HepG2 (cell line): ENCODE measurements at regions not wholly inside any gene's neighbourhood (a gene's known extent, or its start where the extent isn't known, plus 50 kb on each side); places are given as distances from the start of the nearest gene placed in this dataset.
"Not testable (repeated sequence)": the region's sequence is repeated elsewhere in the genome, so short reads cannot be mapped to it uniquely, and the experiment has no call there.

Experiments used
- CTCF ChIP-seq: sonication (generic); formaldehyde crosslinking; IDR thresholded peaks from 2 replicates; pipeline ENCODE4 v1.5.0; 2020; ENCODE audit warnings: mild to moderate bottlenecking, missing genetic modification reagents, moderate library complexity
- DPF2 ChIP-seq: sonication (generic); formaldehyde crosslinking; IDR thresholded peaks from 2 replicates; pipeline ENCODE4 v1.4.0; 2020; ENCODE audit warnings: mild to moderate bottlenecking, low read depth, missing genetic modification reagents, borderline replicate concordance
- HMGXB4 ChIP-seq, 2 experiments: sonication (generic) in 1 of 2; formaldehyde crosslinking in 1 of 2; IDR thresholded peaks; 2 replicates each; pipeline versions ENCODE4 v1.4.0 to v1.6.1; 2018 to 2020; ENCODE audit warnings: missing genetic modification reagents in 2 of 2, borderline replicate concordance in 1 of 2, low read depth in 1 of 2, mild to moderate bottlenecking in 1 of 2, missing biosample characterization in 1 of 2
- IRF1 ChIP-seq: sonication (generic); formaldehyde crosslinking; IDR thresholded peaks from 2 replicates; pipeline ENCODE4 v1.4.0; 2020; ENCODE audit warnings: low read depth, mild to moderate bottlenecking, missing genetic modification reagents
- JUND ChIP-seq: sonication (generic); formaldehyde crosslinking; IDR thresholded peaks from 2 replicates; pipeline ENCODE4 v1.8.0; 2022; ENCODE audit warnings: mild to moderate bottlenecking, missing genetic modification reagents
- NFIC ChIP-seq: IDR thresholded peaks from 2 replicates; pipeline ENCODE4 v1.6.1; 2012; ENCODE audit warnings: mild to moderate bottlenecking, low read length, inconsistent platforms
- POLR2A ChIP-seq, 2 experiments: IDR thresholded peaks; 2 replicates each; pipeline ENCODE4 v1.6.1; 2011; ENCODE audit warnings: low read depth in 2 of 2, low read length in 2 of 2, mild to moderate bottlenecking in 1 of 2, moderate library complexity in 1 of 2; ENCODE audit not compliant: insufficient read depth in 1 of 2
- ZBTB26 ChIP-seq: IDR thresholded peaks from 2 replicates; pipeline ENCODE4 v1.6.1; 2016; ENCODE audit warnings: missing compliant biosample characterization, missing genetic modification reagents, borderline replicate concordance

DNA sequence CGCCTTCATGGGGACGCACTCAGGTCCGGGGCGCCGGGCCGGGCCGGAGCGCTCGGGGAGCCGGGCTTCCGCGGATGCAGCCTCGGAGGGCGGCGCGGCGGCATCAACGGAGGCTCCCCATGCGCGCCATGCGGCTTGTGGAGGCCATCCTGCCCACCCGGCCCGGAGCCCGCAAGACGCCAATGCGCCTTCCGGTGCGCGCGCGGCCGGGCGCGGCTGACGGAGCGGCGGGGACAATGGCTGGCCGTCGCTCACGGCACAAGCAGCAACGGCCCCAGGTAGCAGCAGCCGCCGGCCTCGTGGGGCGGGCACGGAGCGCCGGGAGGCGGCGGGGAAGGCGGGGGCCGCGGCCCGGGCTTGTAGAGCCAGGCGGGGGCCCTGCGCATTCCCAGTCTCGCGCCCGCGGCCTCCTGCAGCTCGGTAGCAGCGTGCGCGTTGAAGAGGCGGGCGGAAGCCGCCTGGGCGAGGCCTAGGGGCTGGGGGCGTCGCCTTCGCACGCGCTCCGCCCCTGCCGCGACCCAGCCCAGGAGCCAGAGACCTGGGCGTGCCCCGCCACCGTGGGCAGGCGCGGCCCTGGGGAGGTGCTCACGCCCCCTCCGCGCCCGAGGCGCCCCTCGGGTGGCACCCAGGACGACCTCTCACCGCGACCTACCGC lies 168.6 kb upstream of the PRKX start:
- TF ChIP-seq CTCF (CRISPR knock-in tag); JUND; POLR2A (IDR thresholded peaks at IDR 0.05; ENCODE audit: insufficient read depth in 1 of 2, low read depth in 2 of 2, low read length in 2 of 2); DPF2 (CRISPR knock-in tag); IRF1 (CRISPR knock-in tag); ZBTB26; NFIC; HMGXB4 (CRISPR knock-in tag; IDR thresholded peaks at IDR 0.05; ENCODE audit: borderline replicate concordance in 1 of 2, low read depth in 1 of 2): not testable (repeated sequence)
